T1000 (cell line): ENCODE measurements at regions not wholly inside any gene's neighbourhood (a gene's known extent, or its start where the extent isn't known, plus 50 kb on each side); places are given as distances from the start of the nearest gene placed in this dataset.
"Not testable (repeated sequence)": the region's sequence is repeated elsewhere in the genome, so short reads cannot be mapped to it uniquely, and the experiment has no call there.

ENCODE experiments used
- DNase-seq: peaks from one replicate; lab custom pipeline; 2025; ENCODE audit warnings: mixed read lengths; lab: John Stamatoyannopoulos, UW

DNA sequence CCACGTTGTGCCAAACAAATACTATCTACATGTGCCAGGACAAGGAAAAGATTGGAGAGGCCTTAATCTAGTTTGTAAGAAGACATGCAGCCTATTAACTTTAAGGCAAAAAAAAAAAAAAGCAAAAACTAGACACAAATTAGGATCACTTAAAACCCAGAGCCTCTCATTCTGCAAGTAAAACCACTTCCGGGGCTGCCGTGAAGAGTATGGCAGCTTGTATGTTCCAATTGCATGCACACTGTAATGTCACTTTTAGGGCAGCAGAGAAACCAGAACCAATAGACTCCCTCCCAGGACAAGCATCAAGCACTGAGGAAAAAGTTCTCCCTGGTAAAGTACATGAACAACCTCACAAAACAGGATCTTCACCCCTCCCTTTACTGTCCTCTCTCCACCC lies 70.6 kb downstream of the RSL24D1 start:
- no peak for DNase-seq

DNA sequence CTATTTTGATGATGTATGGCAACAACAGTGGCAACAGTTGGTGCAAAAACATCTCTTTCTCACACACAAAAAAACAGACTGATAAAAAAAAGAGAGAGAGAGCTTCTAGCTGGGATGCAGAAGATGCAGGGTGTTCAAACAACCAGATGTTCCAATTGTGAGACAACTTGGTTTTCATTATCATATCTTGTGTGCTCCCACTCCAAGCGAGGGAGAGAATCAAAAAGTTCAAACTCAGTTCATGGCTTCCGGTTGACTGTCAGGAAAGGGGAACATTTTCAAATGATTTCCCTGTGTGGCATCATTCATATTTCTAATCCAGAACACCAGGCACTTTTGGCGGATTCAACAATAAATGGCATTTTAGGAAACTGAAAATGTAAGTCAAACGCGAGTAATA lies 72.1 kb downstream of the RSL24D1 start:
- DNase-seq, result no peak

GRCh38 chr15:55118344-55118870 lies 78.3 kb downstream of the RSL24D1 start:
- no peak for DNase-seq

DNA sequence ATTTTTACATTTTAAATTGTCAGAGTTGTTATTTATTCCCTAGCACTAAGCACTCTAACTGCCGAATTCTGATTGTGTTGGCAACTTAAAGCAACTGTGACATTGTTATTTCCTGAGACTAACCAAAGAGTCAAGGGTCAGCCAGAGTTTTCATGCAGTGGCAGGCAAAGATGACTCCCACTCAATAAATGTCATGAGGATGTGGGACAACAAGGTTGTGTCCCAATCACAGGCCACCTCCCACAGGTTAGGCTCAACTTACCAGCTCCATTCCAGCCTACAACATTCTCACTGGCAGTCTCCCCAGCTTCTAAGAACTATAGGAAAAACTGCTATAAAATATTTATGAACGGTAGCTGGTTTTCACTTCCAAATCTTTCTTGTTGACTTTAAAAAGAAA lies 80.1 kb downstream of the RSL24D1 start:
- no peak for DNase-seq

DNA sequence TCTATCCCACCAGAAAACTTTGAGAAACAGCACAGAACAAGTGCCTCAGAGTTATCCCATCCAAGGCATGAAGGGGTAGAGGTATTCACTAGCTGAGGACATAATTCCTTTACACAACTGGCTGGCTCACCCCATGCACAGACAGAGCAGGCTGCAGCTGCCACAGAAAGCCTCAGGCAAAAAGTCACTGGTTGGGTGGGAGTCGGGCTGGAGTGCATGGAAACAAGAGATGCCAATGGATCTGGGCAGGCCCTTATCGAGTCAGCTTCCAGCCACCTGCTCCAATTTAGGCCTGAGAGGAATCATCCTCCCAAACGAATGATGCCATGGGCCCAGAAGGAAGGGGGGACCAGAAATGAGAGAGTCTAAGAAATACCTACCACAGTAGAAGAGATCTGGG lies 83.0 kb downstream of the RSL24D1 start:
- no peak for DNase-seq

GRCh38 chr15:55112706-55113105 lies 84.0 kb downstream of the RSL24D1 start:
- no peak for DNase-seq

- DNase-seq, result no peak
These were observed 86.3 kb downstream of the RSL24D1 start for GRCh38 chr15:55110446-55110845.

- no peak for DNase-seq
These were observed 87.8 kb downstream of the RSL24D1 start for GRCh38 chr15:55108858-55109518.

DNA sequence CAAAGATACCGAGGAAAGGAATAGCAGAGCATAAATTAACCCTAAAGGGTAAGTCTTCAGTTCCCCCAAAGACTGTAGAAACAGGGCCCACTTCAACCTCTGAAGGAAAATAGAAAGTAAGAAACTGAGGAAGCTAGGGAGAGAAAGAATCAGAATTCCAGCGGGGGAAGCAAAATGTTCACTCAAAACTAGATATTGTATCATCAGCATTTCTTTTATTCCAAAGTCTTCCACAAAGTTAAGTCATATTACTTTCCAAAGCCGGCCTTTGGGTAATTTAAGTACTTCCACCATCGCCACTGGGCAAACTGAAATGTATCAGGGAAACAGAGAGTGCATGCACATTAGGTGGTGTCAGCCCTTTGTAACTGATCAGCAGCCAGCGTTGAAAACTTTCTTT lies 88.3 kb downstream of the RSL24D1 start:
- no peak for DNase-seq

GRCh38 chr15:55106155-55106554 lies 90.6 kb downstream of the RSL24D1 start:
- DNase-seq, result no peak

DNA sequence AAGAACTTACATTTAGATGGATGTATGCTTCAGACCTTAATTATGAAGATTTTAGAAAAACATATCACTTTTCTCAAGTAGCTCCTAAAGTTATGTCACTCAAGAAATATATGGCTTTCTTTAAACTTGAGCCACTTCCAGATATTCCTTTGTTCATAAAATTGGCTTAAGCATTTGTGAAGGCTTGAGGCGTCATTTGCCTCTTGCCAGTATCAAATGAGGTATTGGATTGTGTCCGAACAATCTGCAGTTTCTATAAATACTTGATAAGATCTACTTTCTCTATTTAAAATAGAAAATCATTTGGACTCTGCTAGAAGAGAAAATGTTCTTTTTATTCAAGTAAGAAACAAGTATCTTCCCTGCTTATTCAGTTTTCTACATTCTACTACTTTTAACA lies 102.6 kb downstream of the RSL24D1 start:
- no peak for DNase-seq

- DNase-seq, result no peak
These were observed 108.5 kb downstream of the RSL24D1 start for GRCh38 chr15:55088207-55088606.

- no peak for DNase-seq
These were observed 112.1 kb downstream of the RSL24D1 start for GRCh38 chr15:55084673-55085072.

GRCh38 chr15:55084216-55084615 lies 112.5 kb downstream of the RSL24D1 start:
- no peak for DNase-seq

- DNase-seq, result not testable (repeated sequence)
These were observed 119.7 kb downstream of the RSL24D1 start for GRCh38 chr15:55077052-55077451.

- no peak for DNase-seq
These were observed 122.3 kb downstream of the RSL24D1 start for GRCh38 chr15:55074431-55074830.

DNA sequence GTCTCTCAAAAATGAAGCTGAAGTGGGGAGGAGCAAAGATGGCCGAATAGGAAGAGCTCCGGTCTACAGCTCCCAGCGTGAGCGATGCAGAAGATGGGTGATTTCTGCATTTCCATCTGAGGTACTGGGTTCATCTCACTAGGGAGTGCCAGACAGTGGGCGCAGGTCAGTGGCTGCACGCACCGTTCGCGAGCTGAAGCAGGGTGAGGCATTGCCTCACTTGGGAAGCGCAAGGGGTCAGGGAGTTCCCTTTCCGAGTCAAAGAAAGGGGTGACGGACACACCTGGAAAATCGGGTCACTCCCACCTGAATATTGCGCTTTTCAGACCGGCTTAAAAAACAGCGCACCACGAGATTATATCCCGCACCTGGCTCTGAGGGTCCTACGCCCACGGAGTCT lies 132.8 kb downstream of the RSL24D1 start:
- DNase-seq, result not testable (repeated sequence)

DNA sequence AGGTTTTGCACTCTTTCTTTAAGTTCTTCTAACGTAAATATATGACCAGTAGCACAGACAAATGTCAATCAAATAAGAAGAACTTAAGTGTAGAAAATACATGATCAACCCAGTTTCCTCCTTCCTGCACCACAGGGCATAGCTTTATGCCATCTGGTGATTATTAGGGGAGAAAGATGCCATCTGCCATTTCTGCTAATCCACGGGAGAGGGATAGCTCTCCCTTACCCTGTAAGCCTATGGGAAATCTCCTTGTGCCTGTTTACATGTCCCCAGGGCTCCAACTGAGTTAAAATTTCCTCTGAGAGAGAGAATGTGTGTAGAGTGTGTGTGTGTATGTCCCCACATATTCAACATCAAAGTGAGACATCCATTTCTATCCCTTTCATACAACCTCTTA lies 135.9 kb downstream of the RSL24D1 start:
- no peak for DNase-seq

DNA sequence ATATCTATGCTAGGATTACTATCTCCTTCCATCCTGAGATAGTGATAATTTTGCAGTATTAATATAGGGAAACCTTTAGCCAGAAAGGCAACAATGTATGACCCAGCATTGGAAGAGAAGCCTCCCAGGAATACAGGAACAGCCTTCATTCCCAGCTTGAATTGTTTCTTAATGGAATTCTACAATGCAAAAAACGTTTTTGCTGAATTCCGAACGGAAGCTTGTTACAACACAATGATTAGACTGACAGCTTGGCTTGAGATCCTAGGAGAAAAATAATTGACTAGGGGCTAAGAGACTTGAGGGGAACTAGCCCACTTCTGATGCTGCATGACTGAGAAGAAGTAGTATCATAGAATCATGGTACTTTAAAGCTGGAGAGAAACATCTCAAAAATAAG lies 140.2 kb downstream of the RSL24D1 start:
- DNase-seq, result no peak

GRCh38 chr15:55044162-55044561 lies 152.6 kb downstream of the RSL24D1 start:
- no peak for DNase-seq

GRCh38 chr15:55037071-55037470 lies 159.7 kb downstream of the RSL24D1 start:
- no peak for DNase-seq

DNA sequence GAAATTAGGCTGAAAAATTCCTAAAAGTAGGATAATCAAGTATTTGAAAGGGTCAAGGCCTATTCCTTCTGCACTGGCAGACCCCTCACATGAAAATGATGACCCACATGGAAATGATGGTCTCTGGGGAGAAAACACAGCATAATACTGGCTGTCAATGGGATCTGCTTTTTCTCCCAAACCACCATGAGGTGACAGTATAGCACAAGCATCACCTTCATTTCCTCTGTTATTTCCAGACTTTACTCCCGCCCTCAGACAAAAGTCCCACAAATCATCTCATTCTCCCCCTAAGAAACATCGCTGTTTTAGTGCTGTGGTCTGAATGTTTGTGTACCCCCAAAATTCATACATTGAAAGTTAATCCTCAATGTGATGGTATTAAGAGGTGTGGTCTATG lies 161.0 kb downstream of the RSL24D1 start:
- DNase-seq, result no peak

- DNase-seq, result no peak
These were observed 163.2 kb downstream of the RSL24D1 start for GRCh38 chr15:55033574-55033973.

GRCh38 chr15:55031727-55032126 lies 165.0 kb downstream of the RSL24D1 start:
- DNase-seq, result no peak
